ENCODE measurements at regions not wholly inside any gene's neighbourhood (a gene's known extent, or its start where the extent isn't known, plus 50 kb on each side); places are given as distances from the start of the nearest gene placed in this dataset.

GRCh38 chr11:70000228-70000627 is 77.9 kb upstream of the ANO1 start:
- no peak for TF ChIP-seq CTCF (IDR thresholded peaks at IDR 0.05 in 2 of 3, conservative IDR thresholded peaks at IDR 0.05 in 1 of 3; ENCODE audit: control insufficient read depth in 2 of 3, extremely low read depth in 1 of 3, insufficient read depth in 1 of 3, low read depth in 3 of 3, low read length in 3 of 3)
- TF ChIP-seq ETV6 (conservative IDR thresholded peaks at IDR 0.05 in 1 of 2, IDR thresholded peaks at IDR 0.05 in 1 of 2; ENCODE audit: borderline replicate concordance in 1 of 2, low read depth in 1 of 2), result no peak
- no peak for TF ChIP-seq RELA (IDR thresholded peaks at IDR 0.05; ENCODE audit: borderline replicate concordance, partially characterized antibody)
- TF ChIP-seq ZNF207 (IDR thresholded peaks at IDR 0.05; ENCODE audit: borderline replicate concordance), result no peak
- no peak for TF ChIP-seq SMARCA5 (IDR thresholded peaks at IDR 0.05)
- no peak for TF ChIP-seq PAX8 (IDR thresholded peaks at IDR 0.05)
- TF ChIP-seq SKIL (IDR thresholded peaks at IDR 0.05; ENCODE audit: low read depth, poor library complexity, severe bottlenecking), result no peak
- no peak for TF ChIP-seq SMAD5 (IDR thresholded peaks at IDR 0.05; ENCODE audit: low read depth)
- TF ChIP-seq RFX5 (IDR thresholded peaks at IDR 0.05; ENCODE audit: low read depth, low read length), result no peak
- TF ChIP-seq SP1 (IDR thresholded peaks at IDR 0.05; ENCODE audit: low read depth, low read length), result no peak
- TF ChIP-seq JUND (IDR thresholded peaks at IDR 0.05; ENCODE audit: low read depth, low read length), result no peak
- no peak for TF ChIP-seq REST (IDR thresholded peaks at IDR 0.05; ENCODE audit: low read depth, low read length)

All from GM12878 (cell line).